H9 (cell line): ENCODE measurements at regions not wholly inside any gene's neighbourhood (a gene's known extent, or its start where the extent isn't known, plus 50 kb on each side); places are given as distances from the start of the nearest gene placed in this dataset.

Source experiments
- DNase-seq: peaks from one replicate; pipeline ENCODE4 v3.0.0-alpha.2; 2017
- H2AFZ ChIP-seq: one replicate; pipeline ENCODE4 v1.6.1; 2013; ENCODE audit warnings: mild to moderate bottlenecking, low read length, control low read depth, moderate library complexity
- H2AK5ac ChIP-seq: 2 replicates; pipeline ENCODE4 v1.6.1; 2013; ENCODE audit warnings: low read length, control low read depth, mixed read lengths; ENCODE audit not compliant: insufficient read length
- H2BK120ac ChIP-seq: one replicate; pipeline ENCODE4 v1.6.1; 2013; ENCODE audit warnings: low read depth, mild to moderate bottlenecking, low read length, control low read depth, inconsistent platforms; ENCODE audit not compliant: poor library complexity, severe bottlenecking
- H2BK12ac ChIP-seq: 2 replicates; pipeline ENCODE4 v1.6.1; 2013; ENCODE audit warnings: low read length, control low read depth, mixed read lengths, low read depth; ENCODE audit not compliant: insufficient read length
- H2BK15ac ChIP-seq: 2 replicates; pipeline ENCODE4 v1.6.1; 2013; ENCODE audit warnings: low read depth, low read length, control low read depth
- H2BK20ac ChIP-seq: one replicate; pipeline ENCODE4 v1.6.1; 2013; ENCODE audit warnings: low read depth, mild to moderate bottlenecking, low read length, control low read depth, inconsistent platforms; ENCODE audit not compliant: poor library complexity, severe bottlenecking
- H2BK5ac ChIP-seq: 2 replicates; pipeline ENCODE4 v1.6.1; 2013; ENCODE audit warnings: low read length, control low read depth, mixed read lengths; ENCODE audit not compliant: insufficient read length
- H3K14ac ChIP-seq: 2 replicates; pipeline ENCODE4 v1.6.1; 2013; ENCODE audit warnings: low read length, control low read depth; ENCODE audit not compliant: insufficient read depth
- H3K18ac ChIP-seq: 2 replicates; pipeline ENCODE4 v1.6.1; 2013; ENCODE audit warnings: low read depth, mild to moderate bottlenecking, mixed read lengths, low read length, control low read depth; ENCODE audit not compliant: insufficient read length
- H3K23ac ChIP-seq: 2 replicates; pipeline ENCODE4 v1.6.1; 2013; ENCODE audit warnings: low read length, control low read depth, mixed read lengths, low read depth; ENCODE audit not compliant: insufficient read length
- H3K23me2 ChIP-seq: 2 replicates; pipeline ENCODE4 v1.6.1; 2013; ENCODE audit warnings: low read depth, mild to moderate bottlenecking, mixed read lengths, low read length, control low read depth; ENCODE audit not compliant: insufficient read length, poor library complexity, severe bottlenecking
- H3K27ac ChIP-seq: 2 replicates; pipeline ENCODE4 v1.5.1; 2013; ENCODE audit warnings: low read length, control low read depth, mixed read lengths, low read depth; ENCODE audit not compliant: insufficient read length
- H3K27me3 ChIP-seq: 2 replicates; pipeline ENCODE4 v1.6.1; 2013; ENCODE audit warnings: low read length, control low read depth, inconsistent platforms; ENCODE audit not compliant: insufficient read depth
- H3K4ac ChIP-seq: 2 replicates; pipeline ENCODE4 v1.6.1; 2013; ENCODE audit warnings: low read depth, mild to moderate bottlenecking, control low read depth, inconsistent platforms, low read length, moderate library complexity
- H3K4me1 ChIP-seq: 2 replicates; pipeline ENCODE4 v1.6.1; 2013; ENCODE audit warnings: low read length, control low read depth, inconsistent platforms; ENCODE audit not compliant: insufficient read depth
- H3K4me2 ChIP-seq: 2 replicates; pipeline ENCODE4 v1.6.1; 2013; ENCODE audit warnings: low read length, control low read depth, mixed read lengths; ENCODE audit not compliant: insufficient read length, insufficient read depth
- H3K56ac ChIP-seq: 2 replicates; pipeline ENCODE4 v1.6.1; 2013; ENCODE audit warnings: low read depth, mild to moderate bottlenecking, mixed read lengths, low read length, control low read depth; ENCODE audit not compliant: insufficient read length
- H3K79me1 ChIP-seq: 2 replicates; pipeline ENCODE4 v1.6.1; 2013; ENCODE audit warnings: low read depth, mild to moderate bottlenecking, moderate library complexity, low read length, control low read depth, inconsistent platforms; ENCODE audit not compliant: insufficient read depth, poor library complexity, severe bottlenecking
- H3K79me2 ChIP-seq: 2 replicates; pipeline ENCODE4 v1.6.1; 2013; ENCODE audit warnings: low read length, control low read depth, inconsistent platforms; ENCODE audit not compliant: insufficient read depth
- H3K9ac ChIP-seq: 2 replicates; pipeline ENCODE4 v1.6.1; 2013; ENCODE audit warnings: low read length, control low read depth, mixed read lengths; ENCODE audit not compliant: insufficient read length; ENCODE audit errors: extremely low read depth
- H3K9me3 ChIP-seq: one replicate; pipeline ENCODE4 v1.6.1; 2013; ENCODE audit warnings: low read depth, low read length, inconsistent platforms; ENCODE audit not compliant: control insufficient read depth
- H3T11ph ChIP-seq: one replicate; pipeline ENCODE4 v1.6.1; 2013; ENCODE audit warnings: mild to moderate bottlenecking, low read length, control low read depth, inconsistent platforms
- H4K20me1 ChIP-seq: one replicate; pipeline ENCODE4 v1.6.1; 2013; ENCODE audit not compliant: control insufficient read depth, insufficient read length, insufficient read depth
- H4K5ac ChIP-seq: 2 replicates; pipeline ENCODE4 v1.6.1; 2013; ENCODE audit warnings: low read depth, mild to moderate bottlenecking, mixed read lengths, low read length, control low read depth; ENCODE audit not compliant: insufficient read length
- H4K8ac ChIP-seq: replicated peaks from 2 replicates; pipeline ENCODE4 v1.6.1; 2013; ENCODE audit warnings: low read length, control low read depth, mixed read lengths, low read depth; ENCODE audit not compliant: insufficient read length
- H4K91ac ChIP-seq: 2 replicates; pipeline ENCODE4 v1.6.1; 2013; ENCODE audit warnings: low read depth, mild to moderate bottlenecking, moderate library complexity, mixed read lengths, low read length, control low read depth; ENCODE audit not compliant: insufficient read length
- H3K27ac Mint-ChIP-seq, 3 experiments: 2 replicates in 2 of 3; 3 replicates in 1 of 3; pipeline ENCODE4 v1.8.0; 2020 to 2021; ENCODE audit warnings: mixed read lengths in 3 of 3, mild to moderate bottlenecking in 1 of 3, moderate library complexity in 1 of 3
- H3K27me3 Mint-ChIP-seq: 2 replicates; pipeline ENCODE4 v1.8.0; 2021; ENCODE audit warnings: low read depth, mild to moderate bottlenecking, moderate library complexity, mixed read lengths
- H3K36me3 Mint-ChIP-seq, 3 experiments: 2 replicates in 2 of 3; 3 replicates in 1 of 3; pipeline ENCODE4 v1.8.0; 2020 to 2021; ENCODE audit warnings: low read depth in 3 of 3, mixed read lengths in 3 of 3; ENCODE audit not compliant: insufficient read depth in 1 of 3
- H3K4me1 Mint-ChIP-seq, 2 experiments: 2 replicates each; pipeline ENCODE4 v1.8.0; 2020; ENCODE audit warnings: mixed read lengths in 2 of 2
- H3K4me3 Mint-ChIP-seq, 2 experiments: 2 replicates in 1 of 2; 3 replicates in 1 of 2; pipeline ENCODE4 v1.8.0; 2020 to 2021; ENCODE audit warnings: mild to moderate bottlenecking in 2 of 2, mixed read lengths in 2 of 2, moderate library complexity in 1 of 2
- H3K9me3 Mint-ChIP-seq, 2 experiments: 2 replicates in 1 of 2; 3 replicates in 1 of 2; pipeline ENCODE4 v1.8.0; 2020; ENCODE audit warnings: mild to moderate bottlenecking in 2 of 2, mixed read lengths in 2 of 2, moderate library complexity in 1 of 2
- CTCF ChIP-seq: fragments of 200-600 bp; sonication (generic); conservative IDR thresholded peaks from 3 replicates; pipeline ENCODE4 v1.8.0; 2021; ENCODE audit warnings: antibody characterized with exemption, mild to moderate bottlenecking
- WGBS: extraction: QIAGEN DNeasy Blood & Tissue Kit; methylation state at CpG from one replicate; pipeline ENCODE4 v1.1.7; 2013; ENCODE audit warnings: missing lambda C conversion rate, low lambda C conversion rate, mixed read lengths; ENCODE audit not compliant: insufficient read length; ENCODE audit errors: extremely low coverage; 5-methylcytosine and 5-hydroxymethylcytosine counted together

- Histone ChIP-seq H3K9me3 (peaks cover 5% of the 10 kb centered on the region), H3K18ac (no peak overlapping the region), H3K4me2 (no peak overlapping the region), H3K23ac (no peak overlapping the region), H2BK12ac (no peak overlapping the region), H4K8ac (no peak overlapping the region), H2BK20ac (no peak overlapping the region), H2BK120ac (no peak overlapping the region), H3K4ac (no peak overlapping the region), H3K14ac (no peak overlapping the region; the same call in 1 of the 2 replicates), H3K79me2 (no peaks in the 10 kb centered on the region), H2BK15ac (no peak overlapping the region), H3K23me2 (no peaks in the 10 kb centered on the region), H3K27ac (no peak overlapping the region), H2AK5ac (no peak overlapping the region), H2AFZ (no peak overlapping the region), H3K27me3 (no peaks in the 10 kb centered on the region), H2BK5ac (no peak overlapping the region), H3K79me1 (no peaks in the 10 kb centered on the region), H3K4me1 (no peaks in the 10 kb centered on the region), H3K56ac (no peak overlapping the region), H4K20me1 (no peaks in the 10 kb centered on the region), H4K5ac (no peak overlapping the region), H3K9ac (no peak overlapping the region), H4K91ac (no peak overlapping the region), H3T11ph (no peak overlapping the region)
- peaks cover 2% of the 10 kb centered on the region for H3K27me3 Mint-ChIP-seq
- no peak for TF ChIP-seq CTCF
- peaks cover 0 to 6% (median 0%) of the 10 kb centered on the region in 3 experiments; a peak in 4 of 7 replicates for H3K36me3 Mint-ChIP-seq
- DNase-seq, result peak; percentile 52
- H3K4me3 Mint-ChIP-seq, result no peak overlapping the region
- no peaks in the 10 kb centered on the region for H3K4me1 Mint-ChIP-seq
- WGBS, result no CpG with 5 or more reads among the region's 13 CpGs
- peaks cover 44 to 64% of the 10 kb centered on the region in 2 experiments for H3K9me3 Mint-ChIP-seq
- no peak overlapping the region for H3K27ac Mint-ChIP-seq
These were observed 57.4 kb upstream of the LDAH start for GRCh38 chr2:20880221-20880771.
